H1 (cell line): ENCODE measurements at regions not wholly inside any gene's neighbourhood (a gene's known extent, or its start where the extent isn't known, plus 50 kb on each side); places are given as distances from the start of the nearest gene placed in this dataset.

Experiments used
- CTCF ChIA-PET: fragments of 300-600 bp; sonication (Branson Sonifier 250); formaldehyde crosslinking; loops from one replicate; lab custom pipeline; 2021; ENCODE audit not compliant: partially characterized antibody; lab: Charles Lee
- POLR2A ChIA-PET: fragments of 300-600 bp; sonication (Branson Sonifier 250); formaldehyde crosslinking; loops from one replicate; lab custom pipeline; 2021; ENCODE audit warnings: inconsistent platforms; ENCODE audit not compliant: partially characterized antibody; lab: Charles Lee
- DNase-seq, 2 experiments: peaks; one replicate each; pipeline versions ENCODE4 v3.0.0 to v3.0.0-alpha.2; 2010 to 2022; ENCODE audit warnings: low spot score in 2 of 2, low read depth in 1 of 2, mixed read lengths in 1 of 2
- FAIRE-seq: peaks from 2 replicates; lab custom pipeline; 2011; peaks lifted over from hg19 to GRCh38; lab: Jason Lieb, UNC
- H2AFZ ChIP-seq: 2 replicates; pipeline ENCODE4 v1.8.1; 2012; ENCODE audit warnings: low read length, inconsistent platforms
- H2AK5ac ChIP-seq: 2 replicates; pipeline ENCODE4 v1.6.1; 2013; ENCODE audit warnings: low read depth, low read length
- H2BK120ac ChIP-seq: replicated peaks from 2 replicates; pipeline ENCODE3; 2013; ENCODE audit warnings: low read depth, low read length, inconsistent platforms
- H2BK12ac ChIP-seq: 2 replicates; pipeline ENCODE4 v1.6.1; 2013; ENCODE audit warnings: low read depth, low read length
- H2BK15ac ChIP-seq: 2 replicates; pipeline ENCODE4 v1.6.1; 2013; ENCODE audit warnings: low read length
- H2BK20ac ChIP-seq: 2 replicates; pipeline ENCODE4 v1.6.1; 2013; ENCODE audit warnings: low read length
- H2BK5ac ChIP-seq: 2 replicates; pipeline ENCODE4 v1.6.1; 2013; ENCODE audit warnings: low read depth, low read length
- H3K14ac ChIP-seq: 2 replicates; pipeline ENCODE4 v1.6.1; 2013; ENCODE audit warnings: inconsistent platforms; ENCODE audit not compliant: insufficient read length
- H3K18ac ChIP-seq: 2 replicates; pipeline ENCODE4 v1.6.1; 2013; ENCODE audit warnings: low read length; ENCODE audit errors: extremely low read depth
- H3K23ac ChIP-seq: 2 replicates; pipeline ENCODE4 v1.6.1; 2013; ENCODE audit warnings: inconsistent platforms; ENCODE audit not compliant: insufficient read length
- H3K23me2 ChIP-seq: 2 replicates; pipeline ENCODE4 v1.6.1; 2013; ENCODE audit warnings: low read depth, low read length
- H3K27ac ChIP-seq: 2 replicates; pipeline ENCODE4 v1.6.1; 2011; ENCODE audit warnings: low read depth, low read length, inconsistent platforms
- H3K27me3 ChIP-seq, 4 experiments: replicated peaks in 1 of 4; 1 replicate in 1 of 4; 2 replicates in 3 of 4; pipeline versions ENCODE4 v1.6.1 to v1.8.1; 2011 to 2013; ENCODE audit warnings: low read length in 3 of 4, mild to moderate bottlenecking in 3 of 4, inconsistent platforms in 2 of 4, mixed read lengths in 2 of 4, moderate library complexity in 1 of 4; ENCODE audit not compliant: control insufficient read depth in 3 of 4, insufficient read depth in 3 of 4; ENCODE audit errors: extremely low read depth in 1 of 4
- H3K36me3 ChIP-seq, 4 experiments: 2 replicates each; pipeline versions ENCODE4 v1.6.1 to v1.8.1; 2011 to 2013; ENCODE audit warnings: mild to moderate bottlenecking in 4 of 4, low read length in 3 of 4, moderate library complexity in 2 of 4, control low read depth in 1 of 4, inconsistent platforms in 1 of 4; ENCODE audit not compliant: insufficient read depth in 4 of 4, control insufficient read depth in 2 of 4
- H3K4ac ChIP-seq: replicated peaks from 2 replicates; pipeline ENCODE3; 2013; ENCODE audit warnings: low read length, low read depth, mixed read lengths, inconsistent platforms; ENCODE audit not compliant: insufficient read length
- H3K4me1 ChIP-seq, 4 experiments: replicated peaks in 1 of 4; 1 replicate in 1 of 4; 2 replicates in 3 of 4; pipeline versions ENCODE4 v1.6.1 to v1.8.1; 2011 to 2013; ENCODE audit warnings: low read length in 3 of 4, inconsistent platforms in 2 of 4, mixed read lengths in 1 of 4; ENCODE audit not compliant: insufficient read depth in 4 of 4, control insufficient read depth in 3 of 4
- H3K4me2 ChIP-seq, 2 experiments: 2 replicates each; pipeline versions ENCODE4 v1.6.1 to v1.8.1; 2011 to 2013; ENCODE audit warnings: low read depth in 2 of 2, low read length in 2 of 2, control low read depth in 1 of 2, inconsistent platforms in 1 of 2, mild to moderate bottlenecking in 1 of 2; ENCODE audit not compliant: insufficient read depth in 1 of 2
- H3K4me3 ChIP-seq, 4 experiments: fragments of 200-600, 300-600 bp in 1 of 4; sonication (generic), shearing (Covaris generic), sonication (Bioruptor Twin) in 1 of 4; 2 replicates each; pipeline versions ENCODE4 v1.5.1 to v1.8.1; 2011 to 2016; ENCODE audit warnings: low read length in 4 of 4, low read depth in 3 of 4, control low read depth in 2 of 4, inconsistent platforms in 2 of 4, mild to moderate bottlenecking in 2 of 4, mixed read lengths in 1 of 4, moderate library complexity in 1 of 4; ENCODE audit not compliant: insufficient read depth in 2 of 4; ENCODE audit errors: extremely low read depth in 1 of 4
- H3K56ac ChIP-seq: replicated peaks from 2 replicates; pipeline ENCODE3; 2013; ENCODE audit warnings: low read depth, mild to moderate bottlenecking, mixed read lengths, low read length, inconsistent platforms; ENCODE audit not compliant: insufficient read length
- H3K79me1 ChIP-seq: 2 replicates; pipeline ENCODE4 v1.6.1; 2013; ENCODE audit warnings: low read depth, low read length, control low read depth
- H3K79me2 ChIP-seq, 2 experiments: 2 replicates each; pipeline versions ENCODE4 v1.6.1 to v1.8.1; 2012 to 2013; ENCODE audit warnings: low read length in 2 of 2, mild to moderate bottlenecking in 2 of 2, inconsistent platforms in 1 of 2; ENCODE audit not compliant: insufficient read depth in 2 of 2, control insufficient read depth in 1 of 2
- H3K9ac ChIP-seq, 4 experiments: replicated peaks in 1 of 4; 1 replicate in 1 of 4; 2 replicates in 3 of 4; pipeline versions ENCODE4 v1.6.1 to v1.8.1; 2011 to 2013; ENCODE audit warnings: low read depth in 3 of 4, low read length in 3 of 4, control low read depth in 2 of 4, mild to moderate bottlenecking in 2 of 4, moderate library complexity in 2 of 4, inconsistent platforms in 1 of 4; ENCODE audit errors: extremely low read depth in 1 of 4
- H3K9me3 ChIP-seq, 2 experiments: 2 replicates each; pipeline versions ENCODE4 v1.6.1 to v1.8.1; 2012 to 2013; ENCODE audit warnings: mild to moderate bottlenecking in 2 of 2, moderate library complexity in 2 of 2, control low read depth in 1 of 2, inconsistent platforms in 1 of 2, low read depth in 1 of 2, low read length in 1 of 2, mixed read lengths in 1 of 2; ENCODE audit not compliant: insufficient read depth in 2 of 2
- H4K20me1 ChIP-seq, 2 experiments: replicated peaks in 1 of 2; 2 replicates each; pipeline versions ENCODE3 to v1.8.1; 2011 to 2013; ENCODE audit warnings: inconsistent platforms in 2 of 2, low read length in 2 of 2, mild to moderate bottlenecking in 1 of 2; ENCODE audit not compliant: insufficient read depth in 2 of 2, control insufficient read depth in 1 of 2
- H4K5ac ChIP-seq: 2 replicates; pipeline ENCODE4 v1.6.1; 2013; ENCODE audit warnings: low read length, low read depth, mixed read lengths, inconsistent platforms; ENCODE audit not compliant: insufficient read length
- H4K8ac ChIP-seq: 2 replicates; pipeline ENCODE4 v1.8.0; 2013; ENCODE audit warnings: mild to moderate bottlenecking, moderate library complexity, low read length, inconsistent platforms; ENCODE audit not compliant: insufficient read depth; ENCODE audit errors: extremely low read depth
- H4K91ac ChIP-seq: replicated peaks from 2 replicates; pipeline ENCODE3; 2013; ENCODE audit warnings: low read length, mixed read lengths, inconsistent platforms; ENCODE audit not compliant: insufficient read length
- BACH1 ChIP-seq: IDR thresholded peaks from 2 replicates; pipeline ENCODE4 v1.6.1; 2012; ENCODE audit warnings: low read length, improper control_type of control experiment
- BRCA1 ChIP-seq: IDR thresholded peaks from 2 replicates; pipeline ENCODE4 v1.6.1; 2012; ENCODE audit warnings: low read depth, low read length, improper control_type of control experiment
- CBX8 ChIP-seq: fragments of 300-800, 300-1000 bp; sonication (generic); IDR thresholded peaks from 2 replicates; pipeline ENCODE4 v1.7.1; 2016; ENCODE audit warnings: low read depth, low read length, borderline replicate concordance
- JUND ChIP-seq: IDR thresholded peaks from 2 replicates; pipeline ENCODE4 v1.6.1; 2011; ENCODE audit warnings: mild to moderate bottlenecking, improper control_type of control experiment, low read length
- MAFK ChIP-seq: IDR thresholded peaks from 2 replicates; pipeline ENCODE4 v1.6.1; 2012; ENCODE audit warnings: low read depth, mild to moderate bottlenecking, improper control_type of control experiment, low read length
- POU5F1 ChIP-seq: IDR thresholded peaks from 2 replicates; pipeline ENCODE4 v1.6.1; 2011; ENCODE audit warnings: low read depth, mild to moderate bottlenecking, low read length, moderate library complexity
- SAP30 ChIP-seq: fragments of 300-600 bp; sonication (generic); IDR thresholded peaks from 2 replicates; pipeline ENCODE4 v1.7.1; 2012; ENCODE audit warnings: low read length, moderate library complexity, mild to moderate bottlenecking, inconsistent platforms; ENCODE audit not compliant: insufficient read depth, insufficient replicate concordance
- SIX5 ChIP-seq: IDR thresholded peaks from 2 replicates; pipeline ENCODE4 v1.6.1; 2011; ENCODE audit warnings: mild to moderate bottlenecking, low read depth, low read length
- SP4 ChIP-seq: IDR thresholded peaks from 2 replicates; pipeline ENCODE4 v1.6.1; 2012; ENCODE audit warnings: low read length, inconsistent platforms
- SUZ12 ChIP-seq: fragments of 200-600 bp; sonication (generic); IDR thresholded peaks from 2 replicates; pipeline ENCODE4 v1.6.1; 2012; ENCODE audit warnings: mild to moderate bottlenecking, inconsistent platforms, low read length, moderate library complexity, mixed read lengths
- TEAD4 ChIP-seq: IDR thresholded peaks from 2 replicates; pipeline ENCODE4 v1.6.1; 2012; ENCODE audit warnings: low read depth, low read length, inconsistent platforms, mixed read lengths
- WGBS, 2 experiments: shearing (Covaris generic) in 1 of 2; methylation state at CpG; one replicate each; pipeline versions ENCODE4 v1.1.6 to v1.1.7; 2013 to 2015; ENCODE audit warnings: low lambda C conversion rate in 2 of 2, mixed read lengths in 2 of 2, inconsistent platforms in 1 of 2, low coverage in 1 of 2, missing lambda C conversion rate in 1 of 2; ENCODE audit not compliant: insufficient replicate concordance in 2 of 2, insufficient coverage in 1 of 2, insufficient read length in 1 of 2; ENCODE audit errors: extremely low coverage in 1 of 2, missing lambda C conversion rate in 1 of 2; 5-methylcytosine and 5-hydroxymethylcytosine counted together
- TF ChIP-seq, protein P1 (sequence below): IDR thresholded peaks from 2 replicates; pipeline ENCODE4 v1.6.1; 2011; ENCODE audit warnings: low read depth, mild to moderate bottlenecking, low read length; ENCODE audit not compliant: insufficient read depth
- TF ChIP-seq, protein P2 (sequence below): IDR thresholded peaks from 2 replicates; pipeline ENCODE4 v1.6.1; 2012; ENCODE audit warnings: inconsistent platforms

DNA sequence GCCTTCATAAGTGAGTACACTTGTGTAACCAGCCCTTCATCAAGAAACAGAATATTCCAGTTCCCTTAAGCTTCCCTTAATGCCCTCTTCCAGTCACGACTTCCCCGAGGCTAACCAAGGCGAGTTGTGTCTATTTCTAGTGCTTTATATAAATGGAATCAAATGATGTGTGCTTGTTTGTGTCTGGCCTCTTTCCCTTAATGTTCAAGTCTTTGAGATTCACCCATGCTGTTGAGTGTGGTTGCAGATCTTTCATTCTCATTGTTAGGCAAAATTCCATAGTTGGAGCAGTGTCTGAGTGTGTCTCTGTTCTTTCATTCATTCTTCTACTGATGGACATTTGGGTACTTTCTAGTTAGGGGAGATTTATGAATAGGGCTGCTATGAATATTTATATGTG lies 135.0 kb downstream of the CEBPB start:
- Histone ChIP-seq H3K18ac (no peak overlapping the region), H3K9me3 (no peaks in the 10 kb centered on the region; a peak in 1 of 4 replicates), H2BK12ac (no peak overlapping the region), H3K4me2 (no peak overlapping the region), H3K27me3 (no peaks in the 10 kb centered on the region), H4K20me1 (no peaks in the 10 kb centered on the region), H2BK15ac (no peak overlapping the region), H3K9ac (no peak overlapping the region), H3K79me2 (no peaks in the 10 kb centered on the region), H3K4me1 (peaks cover 0 to 12% (median 7%) of the 10 kb centered on the region in 4 experiments; a peak in 5 of 7 replicates), H3K23ac (no peak overlapping the region), H2BK20ac (no peak overlapping the region), H3K56ac (no peak overlapping the region), H2BK120ac (no peak overlapping the region), H3K79me1 (no peaks in the 10 kb centered on the region), H3K27ac (no peak overlapping the region), H2BK5ac (no peak overlapping the region), H2AK5ac (no peak overlapping the region), H4K91ac (no peak overlapping the region), H3K36me3 (no peaks in the 10 kb centered on the region), H2AFZ (no peak overlapping the region), H3K23me2 (peaks cover 13% of the 10 kb centered on the region; the same call in 1 of the 2 replicates), H3K4ac (no peak overlapping the region), H3K4me3 (no peak overlapping the region), H4K8ac (no peak overlapping the region), H3K14ac (no peak overlapping the region), H4K5ac (no peak overlapping the region)
- FAIRE-seq (no peak), DNase-seq (no peak)
- ChIA-PET CTCF (interaction anchor here (0.9 kb wide), 1 partner anchor 145 kb away, joined by 3 read pairs; no protein-coding TSS in a partner anchor), POLR2A (no interaction called here)
- 92% methylated on average over 3 of the region's 3 CpGs; no CpG with 5 or more reads in 1 of the 2 experiments for WGBS, 2 experiments
- TF ChIP-seq TEAD4 (no peak), POU5F1 (no peak), SIX5 (no peak), BACH1 (no peak), BRCA1 (no peak), JUND (no peak), SP4 (no peak), MAFK (no peak), SAP30 (no peak), CBX8 (no peak), SUZ12 (no peak)
- TF ChIP-seq, protein P1, sequence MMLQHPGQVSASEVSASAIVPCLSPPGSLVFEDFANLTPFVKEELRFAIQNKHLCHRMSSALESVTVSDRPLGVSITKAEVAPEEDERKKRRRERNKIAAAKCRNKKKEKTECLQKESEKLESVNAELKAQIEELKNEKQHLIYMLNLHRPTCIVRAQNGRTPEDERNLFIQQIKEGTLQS: no peak
- TF ChIP-seq, protein P2, sequence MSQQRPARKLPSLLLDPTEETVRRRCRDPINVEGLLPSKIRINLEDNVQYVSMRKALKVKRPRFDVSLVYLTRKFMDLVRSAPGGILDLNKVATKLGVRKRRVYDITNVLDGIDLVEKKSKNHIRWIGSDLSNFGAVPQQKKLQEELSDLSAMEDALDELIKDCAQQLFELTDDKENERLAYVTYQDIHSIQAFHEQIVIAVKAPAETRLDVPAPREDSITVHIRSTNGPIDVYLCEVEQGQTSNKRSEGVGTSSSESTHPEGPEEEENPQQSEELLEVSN: no peak
